ENCODE measurements at regions not wholly inside any gene's neighbourhood (a gene's known extent, or its start where the extent isn't known, plus 50 kb on each side); places are given as distances from the start of the nearest gene placed in this dataset.

GRCh38 chrX:13266641-13267345, 53.1 kb downstream of the ATXN3L start:
- no peak for DNase-seq (ENCODE audit: low read depth)

GRCh38 chrX:13265549-13266132, 54.2 kb downstream of the ATXN3L start:
- DNase-seq (ENCODE audit: low read depth): no peak

- no peak for DNase-seq (ENCODE audit: low read depth)
Observed at GRCh38 chrX:13265111-13265510, 54.7 kb downstream of the ATXN3L start.

- no peak for DNase-seq (ENCODE audit: low read depth)
Observed at GRCh38 chrX:13263560-13264251, 56.1 kb downstream of the ATXN3L start.

GRCh38 chrX:13261348-13261747, 58.5 kb downstream of the ATXN3L start:
- DNase-seq (ENCODE audit: low read depth): no peak

- DNase-seq (ENCODE audit: low read depth): no peak
Observed at GRCh38 chrX:13260598-13260997, 59.3 kb downstream of the ATXN3L start.

- DNase-seq (ENCODE audit: low read depth): no peak
Observed at GRCh38 chrX:13258725-13259124, 61.1 kb downstream of the ATXN3L start.

GRCh38 chrX:13258052-13258444, 61.8 kb downstream of the ATXN3L start:
- no peak for DNase-seq (ENCODE audit: low read depth)

- DNase-seq (ENCODE audit: low read depth): no peak
Observed at GRCh38 chrX:13257223-13258051, 62.4 kb downstream of the ATXN3L start.

GRCh38 chrX:13256603-13257002, 63.2 kb downstream of the ATXN3L start:
- no peak for DNase-seq (ENCODE audit: low read depth)

GRCh38 chrX:13254870-13255269, 65.0 kb downstream of the ATXN3L start:
- DNase-seq (ENCODE audit: low read depth): no peak

GRCh38 chrX:13254076-13254785, 65.6 kb downstream of the ATXN3L start:
- no peak for DNase-seq (ENCODE audit: low read depth)

- no peak for DNase-seq (ENCODE audit: low read depth)
Observed at GRCh38 chrX:13253223-13253622, 66.6 kb downstream of the ATXN3L start.

- no peak for DNase-seq (ENCODE audit: low read depth)
Observed at GRCh38 chrX:13252726-13253125, 67.1 kb downstream of the ATXN3L start.

GRCh38 chrX:13250826-13251580, 68.8 kb downstream of the ATXN3L start:
- DNase-seq (ENCODE audit: low read depth): peak; percentile 94

GRCh38 chrX:13248867-13249486, 70.9 kb downstream of the ATXN3L start:
- no peak for DNase-seq (ENCODE audit: low read depth)

- no peak for DNase-seq (ENCODE audit: low read depth)
Observed at GRCh38 chrX:13239272-13239671, 80.6 kb downstream of the ATXN3L start.

GRCh38 chrX:13235930-13236329, 83.9 kb downstream of the ATXN3L start:
- no peak for DNase-seq (ENCODE audit: low read depth)

GRCh38 chrX:13232484-13232883, 87.4 kb downstream of the ATXN3L start:
- no peak for DNase-seq (ENCODE audit: low read depth)

- no peak for DNase-seq (ENCODE audit: low read depth)
Observed at GRCh38 chrX:13226214-13226613, 93.6 kb downstream of the ATXN3L start.
